Peyer's patch (tissue), 4 donors: ENCODE measurements at regions not wholly inside any gene's neighbourhood (a gene's known extent, or its start where the extent isn't known, plus 50 kb on each side); places are given as distances from the start of the nearest gene placed in this dataset.

Source experiments
- DNase-seq, 3 donors: peaks; one replicate each; pipeline ENCODE4 v3.0.0-alpha.2; 2017 to 2019
- H3K27ac ChIP-seq, 4 donors: fragments of 200-600 bp; sonication (generic); one replicate each; pipeline ENCODE4 v1.5.1; 2016 to 2019
- H3K27me3 ChIP-seq, 2 donors: fragments of 200-600 bp; sonication (generic); one replicate each; pipeline ENCODE4 v1.5.1; 2019
- H3K36me3 ChIP-seq, 3 donors: fragments of 200-600 bp; sonication (generic); one replicate each; pipeline ENCODE4 v1.5.1; 2016 to 2019
- H3K4me1 ChIP-seq, 4 donors: fragments of 200-600 bp; sonication (generic); one replicate each; pipeline ENCODE4 v1.5.1; 2016 to 2019
- H3K4me3 ChIP-seq, 4 donors: fragments of 200-600 bp; sonication (generic); 1 replicate in 3 of 4; 2 replicates in 1 of 4; pipeline ENCODE4 v1.5.1; 2016 to 2019; ENCODE audit warnings: mild to moderate bottlenecking in 1 of 4
- H3K9me3 ChIP-seq, 4 donors: fragments of 200-600 bp; sonication (generic); one replicate each; pipeline ENCODE4 v1.5.1; 2016 to 2019; ENCODE audit warnings: mild to moderate bottlenecking in 1 of 4
- POLR2A ChIP-seq, 2 donors: fragments of 450-650 bp; IDR thresholded peaks; one replicate each; pipeline ENCODE4 v1.5.1; 2017; ENCODE audit warnings: antibody characterized with exemption in 2 of 2, mild to moderate bottlenecking in 2 of 2, moderate library complexity in 2 of 2
- TF ChIP-seq, protein P1 (sequence below), 6 experiments: fragments of 450-650 bp in 4 of 6; fragments of 200-600 bp in 2 of 6; sonication (generic) in 1 of 6; IDR thresholded peaks; one replicate each; pipeline ENCODE4 v1.5.1; 2017 to 2019; ENCODE audit warnings: antibody characterized with exemption in 6 of 6, mild to moderate bottlenecking in 3 of 6, moderate library complexity in 1 of 6

DNA sequence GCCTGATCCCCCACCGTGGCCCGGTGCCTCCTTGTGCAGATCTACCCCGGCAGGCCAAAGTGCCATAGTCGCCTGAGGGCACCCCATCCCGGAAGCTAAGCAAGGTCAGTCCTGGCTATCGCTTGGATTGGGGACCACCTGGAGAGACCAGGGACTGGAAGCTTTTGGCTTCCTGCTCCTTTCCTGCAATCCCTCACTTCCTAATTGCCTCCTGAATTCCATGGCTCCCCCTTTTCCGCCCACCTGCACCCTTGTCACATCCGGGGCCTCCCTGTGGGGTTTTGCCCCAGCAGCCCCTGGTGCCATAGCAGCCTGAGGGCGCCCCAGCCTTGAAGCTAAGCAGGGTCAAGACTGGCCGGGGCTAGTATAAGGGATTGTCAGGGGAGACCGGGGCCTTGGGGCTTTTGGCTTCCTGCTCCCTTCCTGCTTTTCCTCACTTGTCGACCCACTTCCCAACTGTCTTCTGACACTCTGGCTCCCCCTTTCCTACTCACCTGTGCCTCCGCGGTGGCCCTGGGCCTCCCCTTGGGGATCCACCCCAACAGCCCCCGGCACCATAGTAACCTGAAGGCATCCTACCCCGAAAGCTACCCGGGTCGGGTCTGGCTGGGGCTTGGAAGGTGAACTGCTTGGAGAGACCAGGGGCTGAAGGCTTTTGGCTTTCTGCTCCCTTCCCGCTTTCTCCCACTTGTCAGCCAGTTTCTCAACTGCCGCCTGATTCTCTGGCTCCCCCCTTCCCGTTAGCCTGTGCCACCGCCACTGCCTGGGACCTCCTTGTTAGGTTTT lies 2293.6 kb downstream of the TP53TG3F start:
- H3K4me3 ChIP-seq = no peak overlapping the region
- peaks cover 0 to 16% (median 6%) of the 10 kb centered on the region in 4 donors for H3K9me3 ChIP-seq
- no peak overlapping the region for H3K27ac ChIP-seq
- H3K27me3 ChIP-seq = no peaks in the 10 kb centered on the region
- no peaks in the 10 kb centered on the region for H3K36me3 ChIP-seq
- DNase-seq = no peak
- H3K4me1 ChIP-seq = no peaks in the 10 kb centered on the region
- TF ChIP-seq, protein P1, sequence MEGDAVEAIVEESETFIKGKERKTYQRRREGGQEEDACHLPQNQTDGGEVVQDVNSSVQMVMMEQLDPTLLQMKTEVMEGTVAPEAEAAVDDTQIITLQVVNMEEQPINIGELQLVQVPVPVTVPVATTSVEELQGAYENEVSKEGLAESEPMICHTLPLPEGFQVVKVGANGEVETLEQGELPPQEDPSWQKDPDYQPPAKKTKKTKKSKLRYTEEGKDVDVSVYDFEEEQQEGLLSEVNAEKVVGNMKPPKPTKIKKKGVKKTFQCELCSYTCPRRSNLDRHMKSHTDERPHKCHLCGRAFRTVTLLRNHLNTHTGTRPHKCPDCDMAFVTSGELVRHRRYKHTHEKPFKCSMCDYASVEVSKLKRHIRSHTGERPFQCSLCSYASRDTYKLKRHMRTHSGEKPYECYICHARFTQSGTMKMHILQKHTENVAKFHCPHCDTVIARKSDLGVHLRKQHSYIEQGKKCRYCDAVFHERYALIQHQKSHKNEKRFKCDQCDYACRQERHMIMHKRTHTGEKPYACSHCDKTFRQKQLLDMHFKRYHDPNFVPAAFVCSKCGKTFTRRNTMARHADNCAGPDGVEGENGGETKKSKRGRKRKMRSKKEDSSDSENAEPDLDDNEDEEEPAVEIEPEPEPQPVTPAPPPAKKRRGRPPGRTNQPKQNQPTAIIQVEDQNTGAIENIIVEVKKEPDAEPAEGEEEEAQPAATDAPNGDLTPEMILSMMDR (IDR thresholded peaks at IDR 0.05) = no peak
- TF ChIP-seq POLR2A (IDR thresholded peaks at IDR 0.05) = no peak

DNA sequence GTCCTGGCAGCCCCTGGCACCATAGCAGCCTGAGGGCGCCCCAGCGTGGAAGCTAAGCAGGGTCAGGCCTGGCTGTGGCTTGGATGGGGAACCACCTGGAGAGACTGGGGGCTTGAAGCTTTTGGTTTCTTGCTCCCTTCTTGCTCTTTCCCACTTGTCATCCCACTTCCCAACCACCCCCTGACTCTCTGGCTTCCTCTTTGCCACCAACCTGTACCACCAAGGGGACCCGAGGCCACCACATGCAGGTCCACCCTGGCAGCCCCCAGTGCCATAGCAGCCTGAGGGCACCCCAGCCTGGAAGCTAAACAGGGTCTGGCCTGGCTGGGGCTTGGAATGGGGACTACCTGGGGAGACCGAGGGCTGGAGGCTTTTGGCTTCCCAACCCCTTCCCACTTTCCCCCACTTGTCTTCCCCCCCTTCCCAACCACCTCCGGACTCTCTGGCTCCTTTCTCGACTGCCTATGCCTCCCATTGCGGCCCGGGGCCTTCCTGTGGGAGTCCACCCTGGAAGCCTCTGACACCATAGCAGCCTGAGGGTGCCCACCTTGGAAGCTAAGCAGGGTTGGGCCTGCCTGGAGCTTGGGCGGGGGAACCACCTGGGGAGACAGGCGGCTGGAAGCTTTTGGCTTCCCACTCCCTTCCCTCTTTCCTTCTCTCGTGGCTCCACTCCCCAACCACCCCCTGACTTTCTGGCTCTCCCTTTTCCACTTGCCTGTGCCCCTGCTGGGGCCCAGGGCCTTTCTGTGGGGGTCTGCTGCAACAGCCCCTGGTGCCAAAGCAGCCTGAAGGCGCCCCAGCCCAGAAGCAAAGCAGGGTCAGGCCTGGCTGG lies 2294.4 kb downstream of the TP53TG3F start:
- Histone ChIP-seq H3K27ac (no peak overlapping the region), H3K4me3 (no peak overlapping the region), H3K36me3 (no peaks in the 10 kb centered on the region), H3K4me1 (no peaks in the 10 kb centered on the region), H3K27me3 (no peaks in the 10 kb centered on the region), H3K9me3 (peaks cover 0 to 12% (median 6%) of the 10 kb centered on the region in 4 donors)
- no peak for TF ChIP-seq POLR2A (IDR thresholded peaks at IDR 0.05)
- TF ChIP-seq, protein P1 (IDR thresholded peaks at IDR 0.05) = no peak
- DNase-seq = no peak

DNA sequence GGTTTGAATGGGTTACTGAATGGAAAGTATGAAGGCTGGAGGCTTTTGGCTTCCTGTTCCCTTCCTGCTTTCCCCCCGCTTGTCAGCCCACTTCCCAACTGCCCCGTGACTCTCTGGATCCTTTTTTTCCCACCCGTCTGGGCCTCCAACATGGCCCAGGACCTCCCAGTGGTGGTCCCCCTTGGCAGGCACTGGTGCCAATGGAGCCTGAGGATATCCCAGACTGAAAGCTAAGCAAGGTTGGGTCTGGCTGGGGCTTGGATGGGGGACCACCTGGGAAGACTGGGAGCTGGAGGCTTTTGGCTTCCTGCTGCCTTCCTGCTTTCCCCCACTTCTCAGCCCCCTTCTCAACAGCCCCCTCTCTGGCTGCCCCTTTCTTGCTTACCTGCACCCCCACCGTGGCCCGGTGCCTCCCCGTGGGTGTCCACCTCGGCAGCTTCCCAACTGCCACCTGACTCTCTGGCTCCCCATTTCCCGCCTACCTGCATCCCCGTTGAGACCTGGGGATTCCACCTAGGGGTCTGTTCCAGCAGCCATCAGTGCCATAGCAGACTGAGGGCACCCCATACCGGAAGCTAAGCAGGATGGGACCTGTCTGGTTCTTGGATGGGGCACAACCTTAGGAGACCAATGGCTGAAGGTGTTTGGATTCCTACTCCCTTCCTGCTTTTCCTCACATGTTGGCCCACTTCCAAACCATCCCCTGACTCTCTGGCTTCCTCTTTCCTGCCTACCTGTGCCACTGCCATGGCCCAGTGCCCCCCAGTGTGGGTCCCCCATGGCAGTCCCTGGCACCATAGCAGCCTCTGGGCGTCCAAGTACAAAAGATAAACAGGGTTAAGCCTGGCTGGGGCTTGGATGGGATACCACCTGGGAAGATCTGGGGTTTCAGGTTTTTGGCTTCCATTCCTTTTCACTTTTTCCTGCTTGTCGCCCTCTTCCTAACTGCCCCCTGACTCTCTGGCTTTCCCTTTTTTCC lies 2295.3 kb downstream of the TP53TG3F start:
- no peak overlapping the region for H3K27ac ChIP-seq
- no peak overlapping the region for H3K4me3 ChIP-seq
- no peak for DNase-seq
- H3K36me3 ChIP-seq = no peaks in the 10 kb centered on the region
- TF ChIP-seq POLR2A (IDR thresholded peaks at IDR 0.05) = no peak
- TF ChIP-seq, protein P1 (IDR thresholded peaks at IDR 0.05) = no peak
- H3K27me3 ChIP-seq = no peaks in the 10 kb centered on the region
- no peaks in the 10 kb centered on the region for H3K4me1 ChIP-seq
- peaks cover 0 to 12% (median 5%) of the 10 kb centered on the region in 4 donors for H3K9me3 ChIP-seq

DNA sequence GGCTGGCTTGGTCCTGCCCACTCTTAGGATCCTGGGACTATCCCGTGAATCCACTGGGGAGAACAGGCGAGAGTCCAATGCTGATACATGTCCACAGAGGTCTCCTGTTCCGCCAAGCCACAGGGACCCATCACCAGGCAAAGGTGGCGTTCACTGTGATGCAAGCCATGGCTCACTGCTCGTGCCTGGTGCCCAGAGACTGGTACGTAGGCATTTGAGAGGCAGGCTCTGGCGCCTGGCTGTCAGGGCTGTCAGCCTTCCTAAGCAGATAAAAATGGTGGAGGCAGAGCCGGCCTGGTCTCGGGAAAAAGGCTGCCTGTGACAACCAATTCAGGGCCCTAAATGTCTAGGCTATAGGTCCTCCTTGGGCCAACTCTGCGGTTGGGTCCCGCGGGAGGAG lies 2329.0 kb downstream of the TP53TG3F start:
- Histone ChIP-seq H3K36me3 (no peaks in the 10 kb centered on the region), H3K27ac (no peak overlapping the region), H3K27me3 (no peaks in the 10 kb centered on the region), H3K4me1 (no peaks in the 10 kb centered on the region), H3K4me3 (no peak overlapping the region), H3K9me3 (peaks cover 0 to 9% (median 0%) of the 10 kb centered on the region in 4 donors)
- no peak for DNase-seq
- no peak for TF ChIP-seq POLR2A (IDR thresholded peaks at IDR 0.05)
- TF ChIP-seq, protein P1 (IDR thresholded peaks at IDR 0.05) = no peak
